Testis (tissue), 2 donors: ENCODE measurements at regions not wholly inside any gene's neighbourhood (a gene's known extent, or its start where the extent isn't known, plus 50 kb on each side); places are given as distances from the start of the nearest gene placed in this dataset.

ENCODE experiments used
- DNase-seq: peaks from one replicate; pipeline ENCODE4 v3.0.0-alpha.2; 2019
- H3K27ac ChIP-seq, 2 donors: fragments of 200-600 bp; sonication (generic); one replicate each; pipeline ENCODE4 v1.5.1; 2019
- H3K27me3 ChIP-seq: fragments of 200-600 bp; sonication (generic); one replicate; pipeline ENCODE4 v1.5.1; 2019
- H3K36me3 ChIP-seq: fragments of 200-600 bp; sonication (generic); one replicate; pipeline ENCODE4 v1.5.1; 2017; ENCODE audit warnings: low read depth; ENCODE audit errors: missing control alignments
- H3K4me1 ChIP-seq: fragments of 200-600 bp; sonication (generic); one replicate; pipeline ENCODE4 v1.5.1; 2019
- H3K4me3 ChIP-seq, 2 donors: fragments of 200-600 bp; sonication (generic); one replicate each; pipeline ENCODE4 v1.5.1; 2017 to 2019
- H3K9me3 ChIP-seq: fragments of 200-600 bp; sonication (generic); one replicate; pipeline ENCODE4 v1.5.1; 2017
- POLR2A ChIP-seq: fragments of 450-650 bp; IDR thresholded peaks from one replicate; pipeline ENCODE4 v1.6.1; 2017; ENCODE audit warnings: antibody characterized with exemption, mild to moderate bottlenecking, moderate library complexity
- WGBS, 2 donors: methylation state at CpG; one replicate each; pipeline ENCODE4 v1.1.5; 2018; 5-methylcytosine and 5-hydroxymethylcytosine counted together
- intact Hi-C: fragments of 100-400 bp; cut with DNase I; formaldehyde crosslinking; loops from one replicate; pipeline ENCODE4 v1.15.1; 2023; ENCODE audit warnings: low total_unique reads
- TF ChIP-seq, protein P1 (sequence below), 3 experiments: fragments of 450-650 bp in 2 of 3; fragments of 200-600 bp in 1 of 3; sonication (generic) in 1 of 3; IDR thresholded peaks; one replicate each; pipeline ENCODE4 v1.5.1; 2016 to 2019; ENCODE audit warnings: antibody characterized with exemption in 3 of 3, mild to moderate bottlenecking in 2 of 3, moderate library complexity in 1 of 3

DNA sequence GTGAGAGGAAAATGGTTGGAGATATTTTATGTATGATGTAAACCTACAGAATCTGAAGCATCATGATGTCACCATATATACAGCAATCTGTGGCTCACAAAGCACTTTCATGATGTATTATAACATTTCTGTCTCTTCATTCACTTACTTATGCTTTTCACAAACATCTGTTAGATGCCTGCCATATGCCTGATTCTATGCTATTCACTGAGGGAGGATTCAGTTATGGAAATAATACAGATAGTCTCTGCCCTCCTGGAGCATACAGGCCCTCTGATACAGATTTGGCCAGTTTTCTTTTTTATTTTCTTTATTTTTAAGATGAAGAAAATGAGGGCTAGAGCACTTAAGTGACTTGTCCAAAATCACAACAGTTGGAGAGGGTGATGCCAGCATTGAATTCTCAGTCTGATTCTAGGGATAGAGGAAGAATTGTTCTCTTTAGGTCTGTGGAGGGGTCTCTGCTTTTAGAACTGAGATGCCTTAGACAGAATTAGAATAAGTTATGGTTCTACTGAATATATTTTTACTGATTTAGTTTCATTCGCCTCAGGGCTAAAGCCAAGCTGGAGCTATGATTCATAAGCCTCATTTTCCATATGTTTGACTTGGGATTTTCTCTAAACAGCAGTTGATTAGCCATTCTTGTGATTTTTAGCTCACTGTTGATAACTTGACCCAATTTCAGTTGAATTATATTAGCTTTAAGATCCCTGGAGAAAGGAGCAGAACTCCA, 636.4 kb downstream of the PRELID2 start:
- 88 to 91% methylated on average over 1 of the region's 1 CpG for WGBS, 2 donors
- Histone ChIP-seq H3K9me3 (no peaks in the 10 kb centered on the region), H3K27ac (no peak overlapping the region), H3K27me3 (no peaks in the 10 kb centered on the region), H3K4me1 (no peaks in the 10 kb centered on the region), H3K4me3 (no peak overlapping the region), H3K36me3 (no peaks in the 10 kb centered on the region)
- intact Hi-C loops: no loop called here
- DNase-seq: no peak
- no peak for TF ChIP-seq POLR2A
- TF ChIP-seq, protein P1, sequence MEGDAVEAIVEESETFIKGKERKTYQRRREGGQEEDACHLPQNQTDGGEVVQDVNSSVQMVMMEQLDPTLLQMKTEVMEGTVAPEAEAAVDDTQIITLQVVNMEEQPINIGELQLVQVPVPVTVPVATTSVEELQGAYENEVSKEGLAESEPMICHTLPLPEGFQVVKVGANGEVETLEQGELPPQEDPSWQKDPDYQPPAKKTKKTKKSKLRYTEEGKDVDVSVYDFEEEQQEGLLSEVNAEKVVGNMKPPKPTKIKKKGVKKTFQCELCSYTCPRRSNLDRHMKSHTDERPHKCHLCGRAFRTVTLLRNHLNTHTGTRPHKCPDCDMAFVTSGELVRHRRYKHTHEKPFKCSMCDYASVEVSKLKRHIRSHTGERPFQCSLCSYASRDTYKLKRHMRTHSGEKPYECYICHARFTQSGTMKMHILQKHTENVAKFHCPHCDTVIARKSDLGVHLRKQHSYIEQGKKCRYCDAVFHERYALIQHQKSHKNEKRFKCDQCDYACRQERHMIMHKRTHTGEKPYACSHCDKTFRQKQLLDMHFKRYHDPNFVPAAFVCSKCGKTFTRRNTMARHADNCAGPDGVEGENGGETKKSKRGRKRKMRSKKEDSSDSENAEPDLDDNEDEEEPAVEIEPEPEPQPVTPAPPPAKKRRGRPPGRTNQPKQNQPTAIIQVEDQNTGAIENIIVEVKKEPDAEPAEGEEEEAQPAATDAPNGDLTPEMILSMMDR (IDR thresholded peaks at IDR 0.05): no peak

DNA sequence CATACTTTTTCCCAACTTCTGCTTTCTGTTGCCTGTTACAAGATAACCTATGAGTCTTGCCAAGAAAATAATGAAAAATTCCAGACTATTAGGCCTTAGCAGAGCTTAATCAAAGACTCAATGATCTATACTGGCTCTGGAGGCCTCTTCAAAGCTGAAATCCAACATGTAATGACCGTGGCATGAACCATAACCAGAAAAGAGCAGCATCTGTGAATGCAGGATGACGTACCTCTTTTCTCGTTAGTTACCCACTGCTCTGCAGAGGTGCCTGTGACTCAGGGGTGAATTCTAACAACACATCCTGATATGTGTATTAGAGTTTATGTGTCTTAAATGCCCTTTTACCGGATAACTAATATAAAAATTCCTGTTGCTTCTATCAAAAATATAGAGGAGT, 645.4 kb downstream of the PRELID2 start:
- no peaks in the 10 kb centered on the region for H3K9me3 ChIP-seq
- no peak for DNase-seq
- 61 to 90% methylated on average over 4 of the region's 4 CpGs for whole genome bisulfite sequencing, 2 donors
- no peaks in the 10 kb centered on the region for H3K36me3 ChIP-seq
- no peak overlapping the region for H3K4me3 ChIP-seq
- H3K27me3 ChIP-seq: no peaks in the 10 kb centered on the region
- intact Hi-C loops: no loop called here
- H3K4me1 ChIP-seq: no peaks in the 10 kb centered on the region
- TF ChIP-seq, protein P1 (IDR thresholded peaks at IDR 0.05): no peak
- TF ChIP-seq POLR2A: no peak
- H3K27ac ChIP-seq: no peak overlapping the region

DNA sequence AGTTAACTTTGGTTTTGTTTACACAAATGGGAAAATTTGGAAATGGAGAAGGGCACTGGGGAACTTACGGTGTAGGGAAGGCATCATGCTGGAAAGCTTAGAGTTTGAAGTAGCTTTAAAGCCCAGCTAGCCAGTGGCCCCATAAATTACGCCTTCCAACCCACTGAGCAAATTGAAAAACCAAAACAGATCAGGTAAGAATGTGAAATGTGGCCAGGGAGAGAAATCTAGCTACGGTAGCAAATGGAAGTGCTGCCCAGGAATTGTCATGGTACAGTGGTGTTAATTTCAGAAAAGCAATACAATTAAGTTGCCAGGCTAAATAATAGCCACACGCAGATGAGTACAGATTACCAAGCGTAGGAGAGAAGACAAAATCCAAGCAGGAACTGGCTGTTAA, 654.8 kb downstream of the PRELID2 start:
- Histone ChIP-seq H3K27ac (no peak overlapping the region), H3K36me3 (no peaks in the 10 kb centered on the region), H3K9me3 (no peaks in the 10 kb centered on the region), H3K27me3 (no peaks in the 10 kb centered on the region), H3K4me1 (no peaks in the 10 kb centered on the region), H3K4me3 (no peak overlapping the region)
- no peak for DNase-seq
- WGBS, 2 donors: 61 to 63% methylated on average over 5 of the region's 5 CpGs
- TF ChIP-seq, protein P1 (IDR thresholded peaks at IDR 0.05): no peak
- TF ChIP-seq POLR2A: no peak
- intact Hi-C loops: no loop called here

DNA sequence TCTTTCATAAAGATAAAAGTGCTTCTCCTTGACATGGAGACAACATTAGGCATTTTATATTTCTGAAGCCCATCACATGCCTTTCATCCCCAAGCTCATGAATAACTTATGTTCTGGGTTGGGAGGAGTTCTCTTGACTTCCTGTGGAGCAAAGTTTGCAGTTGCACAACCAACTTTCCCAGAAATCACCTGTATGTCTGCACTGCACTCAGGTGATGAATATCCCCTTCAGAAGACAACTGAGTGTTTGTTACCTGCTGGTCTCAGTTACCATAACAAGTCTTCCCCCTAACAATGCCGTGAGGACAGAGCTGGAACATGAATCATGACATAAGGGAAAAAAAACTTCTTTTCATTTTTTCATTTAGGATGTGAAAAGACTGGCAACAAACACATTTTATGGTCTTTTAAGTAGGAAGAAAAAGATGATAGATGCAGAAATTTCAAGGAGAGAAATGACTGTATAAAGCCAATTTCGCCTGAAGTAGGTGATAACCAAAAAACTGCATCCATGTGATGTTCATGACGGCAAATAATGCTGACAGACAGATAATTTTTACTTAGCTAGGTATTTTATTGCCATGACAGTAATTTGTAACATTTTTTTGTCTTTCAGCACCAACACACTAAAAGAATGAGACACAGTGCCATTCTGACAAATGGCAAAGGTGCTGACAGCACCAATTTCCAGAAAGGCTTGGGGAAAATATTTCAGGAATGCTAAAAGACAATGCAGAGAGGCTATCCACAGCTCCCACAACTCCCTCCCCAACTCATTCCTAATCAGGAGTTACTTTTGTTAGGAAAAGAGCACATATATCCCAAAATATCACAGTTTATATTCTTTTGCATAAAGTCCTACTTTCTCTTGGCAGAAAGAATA, 656.3 kb downstream of the PRELID2 start:
- Histone ChIP-seq H3K27ac (no peak overlapping the region), H3K9me3 (no peaks in the 10 kb centered on the region), H3K4me1 (no peaks in the 10 kb centered on the region), H3K27me3 (no peaks in the 10 kb centered on the region), H3K4me3 (no peak overlapping the region), H3K36me3 (no peaks in the 10 kb centered on the region)
- WGBS, 2 donors: 64 to 71% methylated on average over 3 of the region's 3 CpGs
- intact Hi-C loops: no loop called here
- DNase-seq: no peak
- TF ChIP-seq, protein P1 (IDR thresholded peaks at IDR 0.05): no peak
- TF ChIP-seq POLR2A: no peak
